ENCODE measurements at regions not wholly inside any gene's neighbourhood (a gene's known extent, or its start where the extent isn't known, plus 50 kb on each side); places are given as distances from the start of the nearest gene placed in this dataset.

- TF ChIP-seq EZH2 (optimal IDR thresholded peaks at IDR 0.05; ENCODE audit: low read depth, low read length) (no peak), CTCF (IDR thresholded peaks at IDR 0.05; ENCODE audit: low read length) (no peak), EZH2phosphoT487 (IDR thresholded peaks at IDR 0.05; ENCODE audit: low read length) (no peak)
Observed at GRCh38 chr7:97471491-97471890, 260.4 kb upstream of the TAC1 start.

Measured in MM.1S (cell line).